Colon (tissue), 2 donors: ENCODE measurements at regions not wholly inside any gene's neighbourhood (a gene's known extent, or its start where the extent isn't known, plus 50 kb on each side); places are given as distances from the start of the nearest gene placed in this dataset.
"Not testable (repeated sequence)": the region's sequence is repeated elsewhere in the genome, so short reads cannot be mapped to it uniquely, and the experiment has no call there.

ENCODE experiments used
- FAIRE-seq: peaks from 2 replicates; lab custom pipeline; 2012; peaks lifted over from hg19 to GRCh38; lab: Jason Lieb, UNC
- donor health status: control.
- donor health status: control.

DNA sequence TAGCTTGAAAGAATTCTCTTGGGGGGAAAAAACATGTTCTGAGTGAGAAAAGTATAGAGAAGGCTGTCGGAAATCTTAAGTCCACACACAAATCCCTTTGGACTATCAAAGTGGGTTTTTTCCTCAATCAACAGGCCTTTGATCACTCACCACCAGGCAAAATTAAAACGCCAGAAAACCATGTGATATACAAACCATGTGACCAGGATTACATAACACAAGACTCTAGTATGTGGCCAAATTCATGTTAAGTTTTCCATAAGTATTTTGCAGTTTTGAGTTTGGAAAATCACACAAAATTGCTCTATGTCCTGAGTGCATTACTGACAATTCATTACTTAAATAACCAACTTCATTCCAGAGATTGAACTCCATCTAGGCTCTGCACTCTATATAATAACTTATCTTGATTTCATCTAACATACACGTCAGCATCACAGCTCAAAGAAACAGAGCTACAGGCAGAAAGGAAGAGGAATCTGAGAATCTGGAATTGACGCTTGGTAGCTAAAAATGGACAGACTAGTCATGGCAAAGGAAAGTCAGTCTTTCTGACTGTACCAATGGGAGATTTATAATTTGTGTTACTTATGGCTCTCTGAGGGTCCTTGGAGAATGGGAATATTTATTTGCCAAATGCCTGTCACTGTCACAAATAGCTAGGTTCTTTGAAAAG, 383.5 kb downstream of the SFMBT2 start:
- no peak for FAIRE-seq

DNA sequence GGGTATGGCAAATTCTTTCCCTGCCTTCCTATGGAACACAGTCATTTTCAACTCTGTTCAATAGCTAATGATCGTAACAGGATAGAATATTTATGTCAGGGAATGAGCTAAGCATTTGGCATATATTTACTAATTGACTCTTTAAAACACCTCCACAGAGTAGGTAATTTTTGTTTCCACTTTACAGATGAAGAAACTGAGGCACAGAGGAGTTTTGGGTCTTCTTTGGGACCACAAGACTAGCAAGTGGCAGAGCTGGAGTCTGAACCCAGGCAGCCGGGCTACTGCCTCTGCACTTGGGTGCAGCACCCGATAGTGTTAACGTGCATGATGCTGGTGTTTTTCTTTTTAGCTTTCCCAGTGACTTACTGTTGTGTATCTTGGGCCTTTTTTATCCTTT, 384.0 kb downstream of the SFMBT2 start:
- FAIRE-seq, result no peak

DNA sequence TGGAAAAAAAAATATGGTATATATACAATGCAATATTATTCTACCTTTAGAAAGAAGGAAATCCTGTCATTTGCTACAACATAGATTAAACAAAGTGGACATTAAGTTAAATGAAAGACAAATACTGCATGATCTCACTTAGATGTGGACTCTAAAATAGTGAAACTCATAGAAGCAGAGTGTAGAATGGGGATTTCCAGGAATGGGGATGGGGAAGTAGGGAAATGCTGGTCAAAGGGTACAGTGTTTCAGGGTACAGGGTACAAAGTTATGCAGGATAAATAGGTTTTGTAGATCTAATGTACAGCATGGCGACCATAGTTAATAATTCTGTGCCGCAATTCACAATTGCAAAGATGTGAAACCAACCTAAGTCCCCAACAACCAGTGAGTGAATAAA, 385.5 kb downstream of the SFMBT2 start:
- FAIRE-seq, result no peak

DNA sequence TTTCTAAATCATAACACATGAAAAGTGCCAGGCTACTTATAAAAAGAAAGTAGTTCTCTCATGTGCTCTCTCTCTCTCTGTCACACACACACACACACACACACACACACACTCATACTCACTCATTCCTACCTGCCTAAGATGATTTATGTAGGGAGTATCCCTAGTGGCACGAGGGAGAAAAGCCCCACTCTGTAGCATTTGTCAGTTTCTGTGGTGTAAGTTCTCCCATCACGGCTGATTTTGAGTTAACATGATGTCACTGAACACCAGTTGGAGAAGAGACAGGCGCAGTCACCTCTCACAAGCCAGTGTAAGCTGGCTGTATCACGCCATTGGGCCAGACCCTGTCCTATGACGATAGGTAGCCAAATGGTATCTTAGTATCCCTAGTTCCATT, 395.4 kb downstream of the SFMBT2 start:
- no peak for FAIRE-seq

DNA sequence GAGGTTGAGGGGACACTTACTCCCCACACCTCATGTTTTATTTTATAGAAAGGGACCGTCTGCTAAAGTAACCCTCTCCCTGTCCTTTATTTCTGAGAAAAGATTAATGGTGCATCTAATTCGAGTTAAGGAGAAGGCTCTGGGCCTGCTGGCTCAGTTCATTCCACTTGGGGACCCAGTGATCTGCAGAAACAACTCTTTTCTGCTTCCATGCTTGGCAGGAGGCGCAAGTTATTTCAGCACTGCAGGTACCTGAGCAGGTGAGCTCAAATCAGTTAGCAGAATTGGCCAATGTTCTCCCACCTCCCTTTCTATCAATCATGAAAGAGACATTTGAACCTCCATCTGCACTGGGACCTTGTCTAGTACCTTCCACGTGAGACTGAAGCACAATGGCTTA, 396.1 kb downstream of the SFMBT2 start:
- no peak for FAIRE-seq

DNA sequence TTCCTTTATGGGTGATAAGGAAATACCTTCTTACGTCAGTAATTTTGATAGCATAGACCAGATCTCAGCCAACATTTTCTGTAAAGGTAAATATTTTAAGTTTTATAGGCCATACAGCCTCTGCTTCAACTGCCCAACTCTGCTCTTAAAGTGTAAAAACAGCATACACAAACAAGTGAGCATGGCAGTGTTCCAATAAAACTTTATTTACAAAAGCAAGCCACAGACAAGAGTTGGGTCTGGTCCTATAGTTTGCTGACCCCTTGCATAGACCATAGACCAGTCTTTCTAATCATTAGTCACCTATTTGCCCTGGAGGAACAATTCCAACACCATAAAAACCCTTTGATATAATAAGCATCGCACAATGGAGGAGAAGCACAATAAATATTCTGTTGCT, 398.8 kb downstream of the SFMBT2 start:
- no peak for FAIRE-seq

DNA sequence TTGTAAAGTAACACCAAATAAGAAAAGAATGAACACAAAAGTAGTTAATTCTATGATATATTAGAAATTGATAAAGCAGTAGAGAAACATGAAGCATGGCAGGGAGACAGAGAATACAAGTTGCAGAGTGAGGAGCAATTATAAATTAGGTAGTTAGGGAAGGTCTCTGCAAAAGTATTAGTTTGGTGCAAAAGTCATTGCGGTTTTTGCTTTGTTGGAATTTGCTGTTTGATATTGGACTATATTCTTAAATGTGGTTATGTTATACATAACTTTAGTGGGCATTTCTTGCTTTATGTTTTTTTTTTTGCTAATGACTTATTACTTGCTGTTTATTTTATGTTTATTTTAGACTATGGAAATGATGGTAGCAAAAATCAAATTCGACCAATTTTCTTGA, 402.2 kb downstream of the SFMBT2 start:
- FAIRE-seq, result no peak

DNA sequence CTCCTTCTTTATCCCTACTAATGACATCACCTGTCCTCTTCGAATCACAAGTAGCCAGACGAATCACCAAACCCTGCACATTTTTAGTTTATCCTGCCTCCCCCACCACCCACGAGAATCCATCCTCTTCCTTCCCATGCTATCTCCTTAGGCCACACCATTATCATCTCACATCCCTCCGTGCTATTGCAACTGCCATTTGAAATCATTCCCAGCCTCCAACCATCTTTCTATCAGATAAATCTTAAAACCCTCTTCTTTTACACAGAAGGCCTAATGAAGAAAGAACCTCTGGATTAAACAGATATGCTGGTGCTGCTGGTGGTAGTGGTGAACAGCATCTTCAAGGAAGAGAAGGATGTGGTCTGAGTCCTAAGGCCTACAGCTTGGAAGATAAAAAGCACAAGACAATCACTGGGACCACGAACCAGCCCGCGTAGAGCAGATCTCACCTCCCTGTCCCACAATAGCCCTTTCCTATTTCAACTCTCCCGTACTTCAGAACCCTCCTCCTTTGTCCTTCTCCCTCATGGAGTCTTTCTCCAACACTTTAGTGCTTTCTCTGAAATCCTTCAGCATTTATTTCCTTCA, 403.1 kb downstream of the SFMBT2 start:
- no peak for FAIRE-seq

DNA sequence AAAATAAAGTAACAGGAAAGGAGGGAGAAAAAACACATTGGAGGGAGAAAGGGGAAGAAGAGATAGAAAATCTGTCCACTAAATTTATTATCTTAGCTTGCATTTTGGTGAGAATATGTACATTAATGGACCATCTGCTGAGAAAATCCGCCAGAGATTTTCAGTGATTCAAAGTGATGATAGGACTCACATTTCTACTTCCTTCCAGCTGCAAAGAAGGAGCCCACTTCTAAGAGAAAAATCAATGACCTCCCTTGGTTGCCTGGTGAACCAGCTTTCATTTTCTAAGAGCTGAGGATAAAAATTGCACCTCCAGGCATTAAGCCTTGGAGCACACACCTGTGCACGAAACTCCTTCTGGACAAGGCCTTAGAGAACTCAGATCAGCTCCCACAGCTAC, 404.3 kb downstream of the SFMBT2 start:
- no peak for FAIRE-seq

DNA sequence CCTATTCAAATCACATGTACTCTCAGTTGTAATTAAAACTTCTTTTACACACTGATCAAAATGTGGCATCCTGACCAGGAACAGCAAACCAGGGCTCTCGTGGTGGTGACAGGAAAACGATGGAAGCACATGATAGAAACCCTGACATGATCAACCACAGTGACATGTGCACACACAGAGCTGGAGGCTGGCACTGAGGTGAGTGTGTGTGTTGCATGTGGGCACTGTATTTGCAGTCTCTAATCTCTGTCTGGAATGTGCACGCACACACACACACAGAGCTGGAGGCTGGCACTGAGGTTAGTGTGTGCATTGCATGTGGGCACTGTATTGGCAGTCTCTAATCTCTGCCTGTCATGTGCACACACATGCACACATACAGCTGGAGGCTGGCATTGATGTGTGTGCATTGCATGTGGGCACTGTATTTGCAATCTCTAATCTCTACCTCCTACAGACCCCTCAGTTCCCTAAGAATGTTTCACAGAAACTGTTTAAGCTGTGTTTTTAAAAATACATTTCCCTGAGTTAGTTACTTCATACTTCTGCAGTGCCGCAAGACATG, 406.9 kb downstream of the SFMBT2 start:
- FAIRE-seq, result no peak

DNA sequence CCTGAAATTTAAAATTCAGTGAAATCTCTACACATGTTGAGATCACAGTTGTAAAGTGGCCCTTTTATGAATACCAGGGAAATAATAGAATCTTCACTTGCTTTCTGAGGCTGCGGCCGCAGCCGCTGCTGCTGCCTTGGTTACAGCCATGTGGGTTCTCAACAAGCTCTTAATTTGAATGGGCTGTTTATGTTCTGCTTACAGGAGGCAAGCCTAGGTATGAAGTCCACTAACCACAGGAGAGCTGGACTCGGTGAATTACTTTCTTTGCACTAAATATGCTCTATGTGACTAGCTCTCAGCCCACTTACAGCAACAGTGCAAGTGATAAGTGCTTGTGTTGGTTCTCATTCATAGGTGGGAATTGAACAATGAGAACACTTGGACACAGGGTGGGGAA, 410.8 kb downstream of the SFMBT2 start:
- no peak for FAIRE-seq

DNA sequence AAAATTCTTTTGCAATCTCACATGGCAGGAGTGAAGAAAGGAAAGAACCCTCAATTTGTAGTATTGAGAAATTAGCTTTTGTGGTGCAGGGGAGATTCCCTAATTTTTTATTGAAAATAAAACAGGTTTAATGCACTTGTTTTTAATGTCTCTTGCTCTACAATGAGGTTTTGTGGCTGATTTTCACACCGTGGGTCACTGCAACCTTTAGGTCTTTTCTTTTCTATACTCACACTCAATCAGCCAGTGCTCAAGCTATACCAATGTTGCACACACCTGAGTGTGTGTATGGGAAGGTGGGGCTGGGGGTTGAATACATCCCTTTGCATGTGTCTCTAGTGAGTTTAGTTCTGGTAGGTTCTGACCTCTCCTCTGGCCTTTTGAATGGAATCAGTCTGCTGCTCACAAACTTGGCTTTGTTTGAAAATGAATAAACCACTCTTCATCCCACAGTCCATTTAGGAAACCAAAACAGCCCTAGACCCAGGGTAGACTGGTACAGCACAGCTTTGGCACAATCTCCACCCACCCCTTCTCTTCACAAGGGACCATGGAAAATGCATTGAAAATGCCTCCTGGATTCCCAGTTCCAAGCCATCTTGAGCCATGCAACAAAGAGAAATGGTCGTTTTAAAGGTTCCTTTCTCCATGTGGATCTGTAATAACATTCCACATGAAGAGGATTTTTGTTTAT, 411.5 kb downstream of the SFMBT2 start:
- no peak for FAIRE-seq

DNA sequence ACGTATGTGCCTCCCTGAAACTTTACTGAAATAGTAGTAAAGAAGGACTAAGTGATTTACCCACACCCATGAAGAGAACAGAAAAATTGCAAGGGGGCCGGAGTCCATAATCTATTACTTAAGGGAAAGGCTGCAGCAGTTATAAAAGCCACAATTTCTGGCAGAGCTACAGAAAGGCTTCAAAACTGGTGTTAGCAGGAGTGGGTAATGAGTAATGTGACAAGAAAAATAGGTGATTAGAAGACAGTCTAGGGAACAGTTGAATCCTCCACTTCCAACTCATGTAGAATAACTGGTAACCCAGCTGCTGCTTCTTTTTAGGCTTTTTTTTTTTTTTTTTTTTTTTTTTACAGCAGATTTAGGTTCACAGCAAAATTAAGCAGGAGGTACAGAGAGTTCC, 413.3 kb downstream of the SFMBT2 start:
- no peak for FAIRE-seq

DNA sequence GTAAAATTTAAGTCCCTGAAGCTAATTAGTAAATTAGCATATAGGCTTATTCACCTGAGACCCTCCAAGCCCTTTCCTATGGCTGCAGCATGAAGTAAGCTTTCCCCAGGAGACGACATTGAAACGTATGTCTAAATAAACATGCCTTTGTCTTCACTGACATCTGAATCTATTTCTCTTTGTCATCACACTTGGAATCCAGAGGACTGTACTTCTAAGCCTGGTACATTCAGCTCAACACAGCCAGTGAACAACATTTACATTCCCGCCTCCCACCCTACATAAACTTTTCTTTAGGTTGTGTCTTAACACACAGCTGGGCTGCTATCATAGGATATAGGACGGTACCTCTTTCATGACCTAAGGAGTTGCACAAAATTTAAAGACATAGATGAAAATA, 414.4 kb downstream of the SFMBT2 start:
- no peak for FAIRE-seq

DNA sequence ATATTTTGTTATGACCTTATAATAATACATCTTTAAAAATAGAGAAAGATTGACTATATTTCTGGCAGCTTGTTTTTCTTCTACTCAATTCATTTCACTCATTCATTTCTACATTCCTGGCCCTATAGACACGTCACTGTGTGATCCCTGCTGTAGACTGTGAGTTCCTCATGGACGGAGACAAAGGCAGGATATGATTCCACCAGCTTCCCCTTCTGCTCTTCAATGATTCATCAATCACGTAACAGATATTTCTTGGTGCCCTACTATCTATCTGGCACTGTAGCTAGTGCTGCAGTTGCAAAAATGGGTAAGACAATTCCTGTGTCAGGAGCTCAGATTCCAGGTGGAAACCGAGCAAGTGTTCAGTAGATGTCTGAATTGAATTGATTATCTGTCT, 415.0 kb downstream of the SFMBT2 start:
- FAIRE-seq, result no peak

DNA sequence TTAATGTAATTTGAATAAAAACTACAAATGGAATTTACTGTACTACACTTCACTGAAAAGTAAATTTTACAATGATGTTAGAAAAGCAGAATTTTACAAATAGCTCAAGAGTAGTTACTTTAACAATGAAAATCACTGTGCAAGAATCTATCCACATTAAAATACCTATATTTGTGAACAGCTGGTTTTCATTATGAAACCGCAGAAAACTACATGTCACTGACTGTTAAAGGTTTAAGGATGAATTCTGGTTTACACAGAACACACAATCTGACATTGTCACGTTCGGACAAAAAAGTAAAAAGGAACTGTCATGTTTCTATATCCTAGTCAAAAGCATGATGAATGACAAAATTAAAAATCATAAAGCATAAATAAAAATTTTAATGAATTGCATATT, 415.3 kb upstream of the PRKCQ start:
- FAIRE-seq, result no peak

DNA sequence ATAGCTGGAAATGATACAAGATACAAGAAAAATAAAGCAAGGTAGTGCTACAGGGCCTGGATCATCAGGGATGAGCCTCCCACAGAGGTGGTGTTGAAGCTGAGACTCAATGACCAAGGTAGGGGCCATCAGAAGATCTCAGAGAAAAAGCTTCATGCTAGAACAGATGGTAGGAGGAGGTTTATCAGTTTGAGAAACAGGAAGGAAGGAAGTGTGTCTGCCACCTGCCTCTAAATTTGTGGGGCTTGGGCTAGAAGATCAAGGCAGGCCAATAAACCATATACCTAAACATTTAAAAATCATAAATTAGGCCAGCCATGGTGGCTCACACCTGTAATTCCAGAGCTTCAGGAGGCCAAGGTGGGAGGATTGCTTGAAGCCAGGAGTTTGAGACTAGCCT, 410.8 kb upstream of the PRKCQ start:
- no peak for FAIRE-seq

DNA sequence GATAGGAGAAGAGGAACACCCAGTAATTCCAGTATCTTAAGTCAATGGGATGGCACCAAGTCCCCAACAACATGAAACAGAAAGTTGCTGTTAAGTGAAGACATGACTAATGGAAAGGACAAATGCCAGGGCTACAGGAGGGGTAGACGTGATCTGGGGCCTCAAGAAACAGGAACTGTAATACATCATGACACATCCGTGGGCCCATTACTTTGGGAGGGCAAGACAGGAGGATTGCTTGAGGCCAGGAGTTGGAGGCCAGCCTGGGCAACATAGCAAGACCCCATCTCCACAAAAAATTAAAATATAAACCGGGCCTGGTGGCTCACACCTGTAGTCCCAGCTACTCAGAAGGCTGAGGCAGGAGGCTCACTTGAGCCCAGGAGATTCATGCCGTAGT, 408.6 kb upstream of the PRKCQ start:
- FAIRE-seq, result no peak

DNA sequence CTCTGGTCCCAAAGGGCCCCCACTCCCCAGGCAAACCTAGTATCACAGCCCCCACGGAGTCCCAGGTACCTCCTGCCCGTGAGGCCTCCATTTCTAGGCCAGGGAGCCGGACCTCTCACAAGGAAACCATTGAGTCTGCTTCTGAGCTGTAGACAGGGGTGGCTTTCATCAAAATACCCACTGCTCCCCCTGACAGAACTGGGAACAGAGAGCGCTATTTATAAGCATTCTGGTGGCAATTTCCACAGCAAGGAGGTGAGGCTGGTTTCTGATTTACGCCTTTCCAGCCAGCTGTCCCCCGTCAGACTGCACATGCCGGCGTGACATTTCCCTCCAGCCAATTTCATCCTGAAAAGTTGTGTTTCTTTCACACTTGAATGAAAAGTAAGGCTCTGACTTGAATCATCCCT, 407.5 kb upstream of the PRKCQ start:
- no peak for FAIRE-seq

DNA sequence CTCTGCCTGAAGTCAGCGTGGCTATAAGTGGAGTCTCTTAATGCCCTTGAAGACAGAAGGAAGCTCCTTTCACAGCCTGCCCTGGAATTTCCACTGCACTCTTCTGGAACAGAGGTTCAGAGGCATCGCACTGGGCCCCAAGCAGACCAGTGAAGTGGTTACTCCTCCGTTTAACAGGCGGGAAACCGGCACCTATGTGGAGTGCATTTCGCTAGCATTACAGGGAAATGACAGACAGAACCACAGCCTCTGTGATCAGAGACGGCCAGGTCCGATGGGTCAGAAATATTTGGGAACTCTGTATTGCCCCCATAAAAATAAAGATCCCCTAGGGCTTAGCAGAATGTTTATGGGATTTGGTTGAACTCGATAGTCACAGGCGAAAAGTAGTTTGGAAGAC, 406.9 kb upstream of the PRKCQ start:
- no peak for FAIRE-seq

DNA sequence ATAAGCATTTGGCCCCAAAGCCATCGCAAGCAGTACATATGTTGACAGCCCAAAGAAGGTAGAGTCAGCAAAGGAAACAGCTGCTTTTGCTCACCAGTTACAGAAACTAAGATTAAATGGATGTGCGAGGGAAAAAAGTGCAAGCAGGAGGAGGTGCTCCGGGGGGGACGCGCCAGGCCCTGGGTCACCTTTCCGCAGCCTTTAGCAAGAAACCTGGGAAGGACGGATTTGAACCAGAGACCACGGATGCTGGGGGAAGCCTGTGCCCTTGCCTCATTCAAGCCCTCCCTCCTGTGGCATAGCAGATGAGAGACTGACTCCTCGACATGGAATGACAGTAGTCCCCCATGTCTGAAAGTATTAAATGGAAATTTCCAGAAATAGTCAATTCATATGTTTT, 405.6 kb upstream of the PRKCQ start:
- no peak for FAIRE-seq

DNA sequence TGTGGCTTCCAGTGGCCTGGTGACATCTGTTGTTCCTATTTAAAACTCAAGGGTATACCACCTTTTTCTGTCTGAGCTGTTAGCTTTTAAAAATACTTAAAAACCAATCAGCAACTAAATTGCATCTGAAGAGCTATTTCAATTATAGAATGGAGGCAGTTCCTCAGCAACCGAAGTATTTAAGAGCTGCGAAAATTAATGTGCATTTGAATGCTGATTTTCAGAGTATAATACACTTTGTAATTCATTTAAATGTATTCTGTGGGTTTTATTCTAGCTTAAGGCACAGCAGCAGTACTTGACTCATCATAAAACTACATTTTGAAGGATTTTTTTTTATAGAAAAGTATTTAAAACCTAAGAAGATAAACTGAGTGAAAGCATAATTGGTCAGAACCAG, 404.9 kb upstream of the PRKCQ start:
- FAIRE-seq, result no peak

DNA sequence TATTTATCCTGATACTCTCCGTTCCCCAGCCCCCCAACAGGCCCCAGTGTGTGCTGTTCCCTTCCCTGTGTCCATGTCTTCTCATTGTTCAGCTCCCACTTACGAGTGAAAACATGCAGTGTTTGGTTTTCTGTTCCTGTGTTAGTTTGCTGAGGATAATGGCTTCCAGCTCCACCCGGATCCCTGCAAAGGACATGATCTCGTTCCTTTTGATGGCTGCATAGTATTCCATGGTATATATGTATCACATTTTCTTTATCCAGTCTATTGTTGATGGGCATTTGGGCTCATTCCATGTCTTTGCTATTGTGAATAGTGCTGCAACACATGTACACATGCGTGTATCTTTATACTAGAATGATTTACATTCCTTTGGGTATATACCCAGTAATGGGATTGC, 403.9 kb upstream of the PRKCQ start:
- FAIRE-seq, result not testable (repeated sequence)

DNA sequence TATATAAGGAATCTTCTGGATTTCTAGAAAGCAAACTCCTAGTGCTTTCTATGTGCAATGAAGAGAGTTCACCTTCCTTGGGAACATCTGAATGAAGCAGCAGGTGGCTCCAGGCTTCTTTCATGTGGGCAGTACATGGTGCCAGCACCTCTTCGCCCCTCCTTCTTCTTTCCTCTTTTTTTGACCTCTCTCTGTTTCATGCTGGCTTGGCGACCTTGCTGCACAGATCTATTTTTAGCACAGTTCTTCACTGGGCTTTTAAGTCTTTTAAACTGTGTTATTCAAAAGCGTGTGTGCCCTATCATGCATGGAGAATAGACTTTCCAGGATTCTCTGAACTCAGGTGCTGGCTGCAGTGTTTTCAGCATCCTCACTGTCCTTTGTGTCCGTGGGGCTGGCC, 400.3 kb upstream of the PRKCQ start:
- FAIRE-seq, result no peak
